ENCODE measurements at regions not wholly inside any gene's neighbourhood (a gene's known extent, or its start where the extent isn't known, plus 50 kb on each side); places are given as distances from the start of the nearest gene placed in this dataset.
"Not testable (repeated sequence)": the region's sequence is repeated elsewhere in the genome, so short reads cannot be mapped to it uniquely, and the experiment has no call there.

DNA sequence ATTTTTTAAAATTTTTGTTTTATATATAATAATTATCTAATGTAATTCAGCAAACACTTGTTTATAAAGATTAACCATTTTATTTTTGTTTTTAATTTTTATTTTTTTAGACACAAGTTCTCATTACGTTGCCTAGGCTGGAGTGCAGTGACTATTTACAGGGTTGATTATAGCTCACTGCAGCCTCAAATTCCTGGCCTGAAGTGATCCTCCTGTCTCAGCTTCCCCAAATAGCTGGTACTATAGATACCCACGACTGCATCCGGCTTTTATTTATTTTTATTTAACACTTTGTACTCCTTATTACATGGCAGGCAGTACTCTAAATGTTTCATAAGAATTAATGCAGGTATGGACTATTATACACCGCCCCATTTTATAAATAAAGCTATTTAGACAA is 288.7 kb downstream of the MDFIC start:
- no peak for DNase-seq (ENCODE audit: low spot score)

GRCh38 chr7:115208710-115209560 is 287.0 kb downstream of the MDFIC start:
- DNase-seq (ENCODE audit: low spot score) = no peak

GRCh38 chr7:115206374-115206773 is 284.5 kb downstream of the MDFIC start:
- DNase-seq (ENCODE audit: low spot score) = not testable (repeated sequence)

DNA sequence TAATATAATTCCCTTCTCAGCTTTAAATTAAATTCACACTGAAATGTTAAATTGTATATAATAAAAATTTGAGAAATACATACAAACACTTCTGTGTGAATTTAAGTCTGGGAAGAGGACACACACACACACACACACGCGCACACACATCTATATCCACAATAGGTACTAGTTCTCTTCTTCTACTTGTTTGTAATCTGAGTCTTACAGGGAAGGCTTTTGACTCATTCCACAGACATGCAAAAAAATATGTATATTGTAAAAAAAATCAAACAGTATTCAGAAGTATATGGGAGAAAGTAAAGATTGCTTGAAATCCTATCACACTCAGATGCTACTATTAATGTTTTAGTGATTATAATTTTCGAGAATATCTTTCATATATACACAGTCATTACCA is 276.2 kb downstream of the MDFIC start:
- no peak for DNase-seq (ENCODE audit: low spot score)

GRCh38 chr7:115195208-115195607 is 273.3 kb downstream of the MDFIC start:
- no peak for DNase-seq (ENCODE audit: low spot score)

DNA sequence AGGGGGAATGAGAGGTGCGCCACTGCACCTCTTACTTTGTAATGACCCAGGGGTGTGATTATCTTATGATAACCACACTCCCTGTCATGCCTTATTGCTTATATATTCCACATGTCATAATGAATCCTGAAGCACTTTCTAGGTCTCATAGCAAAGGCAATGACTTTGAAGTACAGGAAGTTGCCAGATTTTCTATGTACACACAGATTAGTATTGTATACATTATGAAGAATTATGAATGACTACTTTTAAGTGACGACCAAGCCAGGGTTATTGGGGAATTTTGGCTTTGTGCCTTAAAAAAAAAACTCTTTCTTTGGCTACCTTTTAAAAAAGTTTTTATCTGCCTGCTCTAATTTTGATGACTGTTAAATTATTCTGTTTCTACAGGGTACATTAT is 269.6 kb downstream of the MDFIC start:
- DNase-seq (ENCODE audit: low spot score) = no peak

DNA sequence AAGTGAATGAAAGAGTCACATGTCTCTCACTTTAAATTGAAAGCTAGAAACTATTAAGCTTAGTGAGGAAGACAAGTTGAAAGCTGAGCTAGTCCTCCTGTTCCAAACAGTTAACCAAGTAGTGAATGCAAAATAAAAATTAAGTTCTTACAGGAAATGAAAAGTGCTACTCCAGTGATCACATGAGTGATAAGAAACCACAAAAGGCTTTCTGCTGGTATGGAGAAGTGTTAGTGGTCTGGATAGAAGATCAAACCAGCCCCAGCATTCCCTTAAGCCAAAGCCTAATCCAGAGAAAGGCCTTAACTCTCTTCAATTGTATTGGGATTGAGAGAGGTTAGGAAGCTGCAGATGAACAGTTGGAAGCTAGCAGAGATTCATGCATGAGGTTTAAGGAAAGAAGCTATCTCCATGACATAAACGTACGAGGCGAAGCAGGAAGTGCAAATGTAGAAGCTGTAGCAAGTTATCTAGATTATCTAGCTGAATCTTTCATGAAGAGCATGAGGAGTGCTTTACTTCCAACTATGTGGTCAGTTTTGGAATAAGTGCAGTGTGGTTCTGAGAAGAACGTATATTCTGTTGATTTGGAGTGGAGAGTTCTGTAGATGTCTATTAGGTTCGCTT is 261.6 kb downstream of the MDFIC start:
- no peak for DNase-seq (ENCODE audit: low spot score)

GRCh38 chr7:115178835-115179234 is 256.9 kb downstream of the MDFIC start:
- DNase-seq (ENCODE audit: low spot score) = no peak

GRCh38 chr7:115177823-115178222 is 255.9 kb downstream of the MDFIC start:
- no peak for DNase-seq (ENCODE audit: low spot score)

DNA sequence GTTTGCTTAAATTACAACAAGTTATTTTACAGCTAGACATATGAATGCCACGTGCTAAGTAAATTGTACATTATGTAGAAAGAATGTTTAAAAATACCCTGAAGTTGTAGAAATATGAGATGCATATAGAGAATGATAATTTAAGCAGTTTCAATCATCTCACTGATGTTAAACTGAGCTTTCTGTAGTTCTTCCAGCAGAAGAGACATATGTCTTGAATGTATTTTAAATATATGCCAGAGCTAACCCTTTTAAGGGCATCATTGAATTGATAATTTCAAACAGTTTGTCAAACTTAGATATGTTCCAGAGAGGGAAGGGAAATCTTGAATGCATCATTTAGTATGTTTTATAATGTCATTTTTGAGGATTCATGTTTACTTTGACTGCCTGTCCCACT is 255.2 kb downstream of the MDFIC start:
- no peak for DNase-seq (ENCODE audit: low spot score)

GRCh38 chr7:115172397-115172796 is 250.5 kb downstream of the MDFIC start:
- DNase-seq (ENCODE audit: low spot score) = not testable (repeated sequence)

DNA sequence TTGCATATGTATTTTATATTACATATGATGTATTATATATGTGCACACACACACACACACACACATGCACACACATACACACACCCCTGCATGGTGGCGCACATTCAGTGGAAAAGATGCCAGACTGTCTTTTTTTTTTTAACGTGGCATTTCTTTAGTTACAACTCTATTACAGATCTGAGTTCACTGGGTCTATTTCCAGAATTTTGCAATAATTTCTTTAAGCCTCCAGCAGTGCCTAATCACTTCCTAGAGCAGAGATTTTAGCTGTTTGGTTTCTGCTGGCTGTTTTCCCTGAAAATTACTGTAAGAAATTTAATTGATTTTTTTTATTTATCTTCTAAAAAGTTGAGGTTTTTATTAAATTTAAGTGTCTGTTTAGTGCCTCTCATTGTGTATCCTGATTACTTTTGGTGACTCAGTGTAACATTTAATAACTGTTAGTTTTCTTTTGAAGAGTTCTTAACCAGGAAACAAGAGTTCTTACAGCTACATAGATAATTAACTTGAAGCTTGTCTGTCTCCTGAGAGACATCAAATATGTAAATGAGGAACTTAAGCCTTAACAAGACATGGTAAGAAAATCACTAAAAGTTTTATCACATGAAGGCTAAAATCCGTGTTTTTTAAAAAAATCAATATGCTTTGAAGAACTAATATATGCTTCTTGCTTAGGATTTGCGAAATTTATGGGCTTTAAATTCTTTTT is 232.0 kb downstream of the MDFIC start:
- peak; percentile 10 for DNase-seq (ENCODE audit: low spot score)

DNA sequence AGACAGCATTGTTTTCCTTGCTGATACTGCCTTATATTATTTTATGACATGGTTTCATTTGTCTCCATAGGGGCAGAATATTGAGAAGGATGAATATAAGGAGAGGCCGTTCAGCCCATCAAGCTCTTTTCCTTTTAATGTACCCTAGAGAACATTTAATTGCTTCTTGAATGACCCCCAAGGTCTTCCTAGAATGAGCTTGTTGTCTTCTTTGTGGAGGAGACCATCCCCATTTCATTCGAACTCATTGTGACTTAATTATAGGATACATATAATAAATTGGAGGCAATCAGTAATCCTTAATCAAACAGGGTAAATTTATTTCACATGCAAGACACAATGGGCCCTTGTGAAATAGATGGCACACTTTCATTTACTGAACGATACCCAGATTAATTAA is 231.3 kb downstream of the MDFIC start:
- no peak for DNase-seq (ENCODE audit: low spot score)

DNA sequence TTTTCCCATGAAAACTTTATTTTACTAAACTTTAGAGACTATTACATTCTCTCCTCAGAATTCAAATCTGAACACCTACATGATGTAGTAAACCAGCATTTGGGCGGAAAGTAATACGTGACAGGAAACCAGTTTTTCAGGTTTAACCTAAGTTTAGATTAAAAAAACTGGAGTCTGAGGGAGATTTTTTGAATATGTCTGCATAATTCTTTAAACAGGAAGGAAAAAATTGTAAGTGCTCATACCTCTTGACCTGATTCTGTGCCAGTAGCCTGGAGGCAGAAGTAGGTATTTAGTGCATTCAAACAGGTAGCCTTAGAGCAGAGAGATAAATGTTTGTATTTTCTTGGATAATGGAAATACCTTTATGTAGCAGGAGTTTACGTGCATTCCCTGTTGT is 224.3 kb downstream of the MDFIC start:
- DNase-seq (ENCODE audit: low spot score) = no peak

DNA sequence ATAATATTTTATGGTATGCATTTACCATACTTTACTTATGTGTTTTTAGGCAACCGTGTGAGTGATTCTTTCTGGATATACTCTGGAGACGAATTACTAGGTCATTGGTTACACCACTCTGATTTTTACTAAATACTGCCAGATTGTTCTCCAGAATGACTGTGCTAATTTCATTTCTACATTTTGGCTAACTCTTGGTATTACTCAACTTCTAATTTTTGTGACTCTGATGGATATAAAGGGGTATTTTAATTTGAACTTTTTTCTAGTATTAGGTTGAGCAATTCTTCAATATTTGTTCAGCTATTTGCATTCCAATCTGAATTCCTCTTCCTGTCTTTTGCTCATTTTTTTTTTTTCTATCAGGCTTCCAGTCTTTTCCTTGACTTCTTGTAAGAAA is 223.6 kb downstream of the MDFIC start:
- DNase-seq (ENCODE audit: low spot score) = peak; percentile 44

DNA sequence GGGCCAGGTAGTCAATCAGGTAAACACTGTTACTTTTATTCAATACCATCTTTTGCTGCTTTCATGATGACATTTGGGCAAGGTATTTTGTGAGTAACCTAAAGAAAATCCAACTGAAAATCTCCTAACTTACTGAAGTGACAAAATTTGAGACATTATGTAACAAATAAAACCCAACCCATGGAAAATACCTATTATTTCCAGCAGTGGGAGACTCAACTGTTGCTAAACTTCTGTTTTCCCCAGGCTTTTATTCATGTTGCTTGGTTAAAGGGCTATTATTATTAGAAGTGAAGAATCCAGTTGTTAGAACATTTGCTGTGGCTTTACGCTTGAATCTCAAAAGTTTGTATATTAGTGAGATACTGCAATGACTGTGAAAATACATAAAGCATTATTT is 215.9 kb downstream of the MDFIC start:
- no peak for DNase-seq (ENCODE audit: low spot score)

DNA sequence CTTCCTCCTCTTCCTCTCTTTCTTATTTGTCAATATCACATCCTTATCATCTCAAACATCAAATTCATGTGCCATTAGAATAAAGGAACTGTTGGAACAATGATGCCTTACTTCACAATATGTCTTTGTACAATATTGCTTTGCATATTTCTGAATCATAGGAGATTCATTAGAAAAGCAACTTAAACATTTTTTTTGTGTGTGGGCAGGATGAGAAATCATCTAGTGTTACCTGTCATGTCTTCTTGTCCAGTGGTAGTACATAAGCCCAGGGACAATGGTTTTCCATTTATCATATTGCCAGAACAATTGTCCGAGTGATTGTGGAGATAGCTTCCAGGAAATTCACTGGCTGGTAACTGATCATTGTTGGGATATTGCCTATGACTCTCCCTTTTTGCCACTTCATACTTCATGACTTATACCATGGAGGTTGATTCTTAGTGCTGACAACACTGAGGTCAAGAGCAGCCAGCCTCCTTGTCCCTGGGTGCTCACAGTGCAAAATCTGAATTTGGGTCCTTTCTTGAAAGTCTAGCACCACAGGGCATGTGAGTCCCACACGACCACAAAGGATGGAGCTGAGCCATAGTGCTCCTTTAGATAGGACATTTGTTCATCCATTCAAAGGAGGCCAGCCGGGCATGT is 215.0 kb downstream of the MDFIC start:
- no peak for DNase-seq (ENCODE audit: low spot score)

DNA sequence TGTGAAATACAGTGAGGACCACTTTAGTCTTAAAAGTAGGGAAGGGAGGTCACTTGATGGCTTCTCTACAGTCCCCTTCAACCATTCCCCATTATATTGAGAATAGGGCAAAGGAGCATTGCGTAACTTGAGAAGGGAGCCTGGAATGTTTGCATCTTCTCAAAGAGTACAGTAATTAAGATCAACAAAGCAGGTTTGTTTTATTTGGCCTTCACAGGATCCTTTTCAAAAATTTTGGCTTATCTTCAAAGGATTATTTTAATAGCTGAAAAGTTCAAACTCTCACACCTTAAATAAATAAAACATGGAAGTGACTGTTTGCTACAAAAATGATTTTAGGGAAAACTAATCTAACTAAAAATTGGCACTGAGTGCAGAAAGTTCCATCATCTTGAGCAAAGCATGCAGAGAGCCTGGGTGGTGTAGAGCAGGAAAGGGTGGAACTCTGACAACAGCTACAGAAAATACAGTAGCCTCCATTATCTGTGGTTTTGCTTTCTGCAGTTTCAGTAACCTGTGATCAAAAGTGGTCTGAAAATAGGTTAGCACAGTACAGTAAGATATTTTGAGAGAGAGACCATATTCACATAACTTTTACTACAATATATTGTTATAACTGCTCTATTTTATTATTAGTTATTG is 214.0 kb downstream of the MDFIC start:
- DNase-seq (ENCODE audit: low spot score) = peak; percentile 12

GRCh38 chr7:115135146-115135545 is 213.3 kb downstream of the MDFIC start:
- no peak for DNase-seq (ENCODE audit: low spot score)

GRCh38 chr7:115133248-115133647 is 211.4 kb downstream of the MDFIC start:
- no peak for DNase-seq (ENCODE audit: low spot score)

DNA sequence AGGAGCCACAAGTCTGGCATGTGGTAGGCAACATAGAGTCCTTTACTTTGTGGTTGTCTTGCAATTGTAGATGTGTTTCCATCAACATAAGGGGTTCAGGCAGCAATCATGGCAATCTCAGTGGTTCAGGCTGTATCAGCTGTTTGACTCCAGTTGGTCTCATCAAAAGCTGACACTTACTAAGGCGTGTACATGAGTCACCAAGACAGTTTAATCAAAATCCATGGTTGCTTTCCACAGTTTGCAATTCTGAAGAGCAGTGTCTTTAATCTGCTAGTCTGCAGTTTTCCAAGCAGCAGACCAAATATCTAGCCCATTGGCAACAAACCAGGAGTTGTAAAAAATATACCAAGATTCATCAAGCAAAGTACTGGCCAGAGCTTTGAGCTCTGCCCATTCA is 210.2 kb downstream of the MDFIC start:
- DNase-seq (ENCODE audit: low spot score) = no peak

DNA sequence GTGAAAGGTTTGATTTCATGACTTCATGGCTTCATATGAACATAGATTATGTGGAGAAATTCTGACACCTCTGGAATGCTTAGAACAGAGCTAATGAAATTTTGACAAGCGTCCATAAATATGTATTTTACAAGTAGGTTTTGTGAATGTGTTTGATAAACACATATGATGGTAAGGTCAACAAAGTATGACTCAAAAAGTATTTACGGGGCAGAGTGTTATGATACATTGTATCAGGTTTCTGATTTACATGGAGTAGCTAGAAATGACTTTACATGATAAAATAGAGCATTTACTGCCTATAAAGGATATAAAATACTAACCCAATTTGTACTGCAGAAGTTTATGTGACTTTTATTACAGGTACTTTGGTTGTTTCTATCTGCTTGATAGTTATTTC is 206.3 kb downstream of the MDFIC start:
- no peak for DNase-seq (ENCODE audit: low spot score)
